IMR-90 (cell line): ENCODE measurements at regions not wholly inside any gene's neighbourhood (a gene's known extent, or its start where the extent isn't known, plus 50 kb on each side); places are given as distances from the start of the nearest gene placed in this dataset.

Experiments used
- ATAC-seq: fragments of 200-7000 bp; cut with Tn5 transposase; 2 replicates; pipeline ENCODE4 v1.9.1; 2020; ENCODE audit warnings: low read depth, mild to moderate bottlenecking, moderate library complexity
- BruUV-seq: library from RNA; stranded (reverse); fragments of 400-500 nt; replicated peaks from 2 replicates; lab custom pipeline; 2021; lab: Mats Ljungman, UMichigan
- CTCF ChIA-PET: fragments of 300-600 bp; formaldehyde crosslinking; extraction: SDS; loops from one replicate; lab custom pipeline; 2021; ENCODE audit warnings: antibody characterized with exemption; lab: Yijun Ruan, JAX
- POLR2A ChIA-PET: fragments of 300-600 bp; sonication (Branson Sonifier 250); formaldehyde crosslinking; loops from one replicate; lab custom pipeline; 2022; ENCODE audit warnings: antibody characterized with exemption; ENCODE audit not compliant: unreplicated experiment; lab: Charles Lee
- DNase-seq: peaks from one replicate; pipeline ENCODE4 v3.0.0; 2013
- H2AFZ ChIP-seq: replicated peaks from 2 replicates; pipeline ENCODE3; 2013; ENCODE audit warnings: low read length, mild to moderate bottlenecking; ENCODE audit not compliant: poor library complexity
- H2AK5ac ChIP-seq: 2 replicates; pipeline ENCODE4 v1.6.1; 2013; ENCODE audit warnings: low read depth, low read length, inconsistent platforms
- H2AK9ac ChIP-seq: replicated peaks from 2 replicates; pipeline ENCODE3; 2013; ENCODE audit warnings: mild to moderate bottlenecking, low read depth, low read length, moderate library complexity; ENCODE audit not compliant: poor library complexity
- H2BK120ac ChIP-seq: 2 replicates; pipeline ENCODE4 v1.6.1; 2013; ENCODE audit warnings: low read depth, low read length, inconsistent platforms
- H2BK15ac ChIP-seq: 3 replicates; pipeline ENCODE4 v1.6.1; 2013; ENCODE audit warnings: low read depth, low read length, inconsistent platforms
- H2BK20ac ChIP-seq: 2 replicates; pipeline ENCODE4 v1.6.1; 2013; ENCODE audit warnings: low read depth, mild to moderate bottlenecking, inconsistent platforms, low read length, moderate library complexity
- H2BK5ac ChIP-seq: 2 replicates; pipeline ENCODE4 v1.6.1; 2013; ENCODE audit warnings: mild to moderate bottlenecking, low read depth, low read length, inconsistent platforms; ENCODE audit not compliant: poor library complexity, severe bottlenecking
- H3K14ac ChIP-seq: replicated peaks from 2 replicates; pipeline ENCODE4 v1.6.1; 2013; ENCODE audit warnings: low read depth, low read length, inconsistent platforms
- H3K18ac ChIP-seq: 2 replicates; pipeline ENCODE4 v1.6.1; 2013; ENCODE audit warnings: low read depth, low read length, control low read depth
- H3K23ac ChIP-seq: 2 replicates; pipeline ENCODE4 v1.6.1; 2013; ENCODE audit warnings: low read depth, low read length, inconsistent platforms
- H3K27ac ChIP-seq: 2 replicates; pipeline ENCODE4 v1.5.1; 2013; ENCODE audit warnings: mild to moderate bottlenecking, control low read depth, low read length; ENCODE audit not compliant: insufficient read depth
- H3K27me3 ChIP-seq: 2 replicates; pipeline ENCODE4 v1.6.1; 2013; ENCODE audit warnings: low read length; ENCODE audit not compliant: control insufficient read depth, insufficient read depth
- H3K36me3 ChIP-seq: 2 replicates; pipeline ENCODE4 v1.6.1; 2013; ENCODE audit warnings: low read length, mixed read lengths; ENCODE audit not compliant: control insufficient read depth, insufficient read depth
- H3K4ac ChIP-seq: 2 replicates; pipeline ENCODE4 v1.6.1; 2013; ENCODE audit warnings: low read depth, low read length, inconsistent platforms
- H3K4me1 ChIP-seq: 2 replicates; pipeline ENCODE4 v1.6.1; 2013; ENCODE audit warnings: low read length, mixed read lengths; ENCODE audit not compliant: control insufficient read depth, insufficient read depth
- H3K4me2 ChIP-seq: 2 replicates; pipeline ENCODE4 v1.6.1; 2013; ENCODE audit warnings: low read depth, mild to moderate bottlenecking, control low read depth, low read length, moderate library complexity
- H3K4me3 ChIP-seq: 2 replicates; pipeline ENCODE4 v1.5.1; 2013; ENCODE audit warnings: low read depth, mild to moderate bottlenecking, control low read depth, low read length, moderate library complexity; ENCODE audit not compliant: insufficient read depth
- H3K56ac ChIP-seq: 2 replicates; pipeline ENCODE4 v1.6.1; 2013; ENCODE audit warnings: low read length, inconsistent platforms; ENCODE audit not compliant: insufficient read depth; ENCODE audit errors: extremely low read depth
- H3K79me1 ChIP-seq, 2 experiments: 2 replicates each; pipeline ENCODE4 v1.6.1; 2013; ENCODE audit warnings: low read length in 2 of 2, inconsistent platforms in 1 of 2, low read depth in 1 of 2
- H3K9ac ChIP-seq: 2 replicates; pipeline ENCODE4 v1.6.1; 2013; ENCODE audit warnings: low read depth, low read length, control low read depth
- H3K9me1 ChIP-seq: 2 replicates; pipeline ENCODE4 v1.6.1; 2013; ENCODE audit warnings: low read length, inconsistent platforms; ENCODE audit not compliant: insufficient read depth
- H3K9me3 ChIP-seq: 2 replicates; pipeline ENCODE4 v1.6.1; 2013; ENCODE audit warnings: low read length; ENCODE audit not compliant: control insufficient read depth, insufficient read depth
- H4K20me1 ChIP-seq: 2 replicates; pipeline ENCODE4 v1.6.1; 2013; ENCODE audit warnings: low read length, inconsistent platforms; ENCODE audit not compliant: insufficient read depth
- H4K5ac ChIP-seq: 2 replicates; pipeline ENCODE4 v1.6.1; 2013; ENCODE audit warnings: mild to moderate bottlenecking, low read depth, low read length, control low read depth
- H4K8ac ChIP-seq, 2 experiments: 2 replicates each; pipeline ENCODE4 v1.6.1; 2013; ENCODE audit warnings: low read depth in 2 of 2, low read length in 2 of 2, control low read depth in 1 of 2, inconsistent platforms in 1 of 2
- H4K91ac ChIP-seq: 2 replicates; pipeline ENCODE4 v1.6.1; 2013; ENCODE audit warnings: low read depth, low read length, inconsistent platforms; ENCODE audit not compliant: insufficient read depth
- BHLHE40 ChIP-seq: fragments of 150-350 bp; IDR thresholded peaks from 2 replicates; pipeline ENCODE4 v1.6.1; 2016; ENCODE audit warnings: mild to moderate bottlenecking, low read depth, low read length
- CEBPB ChIP-seq: IDR thresholded peaks from 2 replicates; pipeline ENCODE4 v1.6.1; 2012; ENCODE audit warnings: low read depth, low read length, improper control_type of control experiment
- CHD1 ChIP-seq: IDR thresholded peaks from 2 replicates; pipeline ENCODE4 v1.6.1; 2012; ENCODE audit warnings: low read depth, low read length, improper control_type of control experiment
- CTCF ChIP-seq: conservative IDR thresholded peaks from 2 replicates; pipeline ENCODE4 v1.5.1; 2012; ENCODE audit warnings: mild to moderate bottlenecking, low read depth, low read length, improper control_type of control experiment
- ELK1 ChIP-seq: fragments of 150-350 bp; IDR thresholded peaks from 2 replicates; pipeline ENCODE4 v1.6.1; 2016; ENCODE audit warnings: low read depth, mild to moderate bottlenecking, low read length, moderate library complexity, borderline replicate concordance
- FOS ChIP-seq: fragments of 150-350 bp; IDR thresholded peaks from 2 replicates; pipeline ENCODE4 v1.6.1; 2016; ENCODE audit warnings: low read depth, low read length
- MAFK ChIP-seq: IDR thresholded peaks from 2 replicates; pipeline ENCODE4 v1.6.1; 2012; ENCODE audit warnings: low read depth, low read length, improper control_type of control experiment
- MAZ ChIP-seq: IDR thresholded peaks from 2 replicates; pipeline ENCODE4 v1.6.1; 2012; ENCODE audit warnings: low read depth, mild to moderate bottlenecking, low read length, improper control_type of control experiment, moderate library complexity, borderline replicate concordance
- MXI1 ChIP-seq: IDR thresholded peaks from 2 replicates; pipeline ENCODE4 v1.6.1; 2012; ENCODE audit warnings: low read depth, mild to moderate bottlenecking, low read length, moderate library complexity, borderline replicate concordance
- NFE2L2 ChIP-seq: fragments of 150-350 bp; IDR thresholded peaks from 2 replicates; pipeline ENCODE4 v1.6.1; 2016; ENCODE audit warnings: low read depth, mild to moderate bottlenecking, low read length
- POLR2A ChIP-seq: IDR thresholded peaks from 2 replicates; pipeline ENCODE4 v1.6.1; 2012; ENCODE audit warnings: mild to moderate bottlenecking, low read depth, low read length
- RAD21 ChIP-seq: IDR thresholded peaks from 2 replicates; pipeline ENCODE4 v1.6.1; 2012; ENCODE audit warnings: low read length, improper control_type of control experiment
- RCOR1 ChIP-seq: IDR thresholded peaks from 2 replicates; pipeline ENCODE4 v1.6.1; 2012; ENCODE audit warnings: mild to moderate bottlenecking, low read length, improper control_type of control experiment; ENCODE audit not compliant: insufficient replicate concordance
- RFX5 ChIP-seq: IDR thresholded peaks from 2 replicates; pipeline ENCODE4 v1.8.0; 2012; ENCODE audit warnings: low read depth, mild to moderate bottlenecking, low read length, moderate library complexity
- SMC3 ChIP-seq: fragments of 150-350 bp; IDR thresholded peaks from 2 replicates; pipeline ENCODE4 v1.6.1; 2016; ENCODE audit warnings: low read depth, mild to moderate bottlenecking, antibody characterized with exemption, low read length, moderate library complexity
- USF2 ChIP-seq: fragments of 150-350 bp; IDR thresholded peaks from 2 replicates; pipeline ENCODE4 v1.6.1; 2017; ENCODE audit warnings: mild to moderate bottlenecking, antibody characterized with exemption, low read length, low read depth
- WGBS, 2 experiments: methylation state at CpG; one replicate each; pipeline versions ENCODE4 v1.1.5 to v1.1.7; 2013; ENCODE audit warnings: missing lambda C conversion rate in 2 of 2; ENCODE audit not compliant: insufficient read length in 1 of 2; ENCODE audit errors: extremely low coverage in 2 of 2; 5-methylcytosine and 5-hydroxymethylcytosine counted together
- dilution Hi-C: fragments of 300-500 bp; cut with HindIII; formaldehyde crosslinking; loops from one replicate; pipeline ENCODE4 v1.14.3; 2018; ENCODE audit warnings: low sequenced_read_pairs; ENCODE audit not compliant: unreplicated experiment
- in situ Hi-C: fragments of 300-500 bp; cut with MboI; formaldehyde crosslinking; loops from 3 replicates; pipeline ENCODE4 v1.14.3; 2019; ENCODE audit warnings: low sequenced_read_pairs, inconsistent platforms, mixed read lengths
- intact Hi-C: fragments of 100-400 bp; cut with micrococcal nuclease; formaldehyde crosslinking; loops from 2 replicates; pipeline ENCODE4 v1.10.0; 2022

- H4K5ac ChIP-seq, result no peak overlapping the region
- DNase-seq, result no peak
- H3K14ac ChIP-seq, result no peak overlapping the region
- no peak overlapping the region for H2AK9ac ChIP-seq
- intact Hi-C loops (no loop called here), in situ Hi-C loops (loop anchor here (25.0 kb wide), 1 partner anchor 462 kb away; no protein-coding TSS in a partner anchor), dilution Hi-C loops (loop anchor here (25.0 kb wide), 1 partner anchor 187 kb away; no protein-coding TSS in a partner anchor)
- H4K8ac ChIP-seq, result no peak overlapping the region
- H3K56ac ChIP-seq, result no peak overlapping the region
- H3K4me3 ChIP-seq, result no peak overlapping the region
- H2AFZ ChIP-seq, result no peak overlapping the region
- H3K4ac ChIP-seq, result no peak overlapping the region
- H3K27me3 ChIP-seq, result no peaks in the 10 kb centered on the region
- WGBS, 2 experiments, result no CpG with 5 or more reads among the region's 3 CpGs
- H3K4me1 ChIP-seq, result no peaks in the 10 kb centered on the region
- no peak overlapping the region for H3K4me2 ChIP-seq
- H3K23ac ChIP-seq, result no peak overlapping the region
- no TSS peak for BruUV-seq
- ATAC-seq, result no peak
- H3K79me1 ChIP-seq, result no peaks in the 10 kb centered on the region
- H2BK20ac ChIP-seq, result no peak overlapping the region
- no peak overlapping the region for H2BK15ac ChIP-seq
- H2BK120ac ChIP-seq, result no peak overlapping the region
- no peaks in the 10 kb centered on the region for H3K36me3 ChIP-seq
- H2AK5ac ChIP-seq, result no peak overlapping the region
- no peak overlapping the region for H3K18ac ChIP-seq
- ChIA-PET CTCF (interaction anchor here (0.7 kb wide), 1 partner anchor 8 kb away, joined by 4 read pairs; no protein-coding TSS in a partner anchor), POLR2A (no interaction called here)
- no peak overlapping the region for H4K91ac ChIP-seq
- no peaks in the 10 kb centered on the region for H4K20me1 ChIP-seq
- no peaks in the 10 kb centered on the region for H3K9me1 ChIP-seq
- H3K9ac ChIP-seq, result no peak overlapping the region
- H3K9me3 ChIP-seq, result no peaks in the 10 kb centered on the region
- H3K27ac ChIP-seq, result no peak overlapping the region
- H2BK5ac ChIP-seq, result no peak overlapping the region
- TF ChIP-seq MXI1 (no peak), NFE2L2 (no peak), CHD1 (no peak), SMC3 (no peak), MAZ (no peak), USF2 (no peak), FOS (no peak), RAD21 (no peak), CEBPB (no peak), ELK1 (no peak), MAFK (no peak), RCOR1 (no peak), POLR2A (no peak), CTCF (no peak), BHLHE40 (no peak), RFX5 (no peak)
Observed at GRCh38 chr7:86949779-86950260, 109.6 kb downstream of the ELAPOR2 start.
